ENCODE measurements at regions not wholly inside any gene's neighbourhood (a gene's known extent, or its start where the extent isn't known, plus 50 kb on each side); places are given as distances from the start of the nearest gene placed in this dataset.

GRCh38 chr4:147049946-147050345 is 104.3 kb upstream of the TTC29 start:
- H3K27me3 ChIP-seq (ENCODE audit: control insufficient read depth, extremely low read depth, insufficient read depth, low read length) = no peaks in the 10 kb centered on the region
- no peak overlapping the region for H3K27ac ChIP-seq (ENCODE audit: control insufficient read depth, insufficient read depth, low read length)
- H3K9ac ChIP-seq (ENCODE audit: control insufficient read depth, extremely low read depth, insufficient read depth, low read length) = no peak overlapping the region
- H3K9me1 ChIP-seq (ENCODE audit: control insufficient read depth, extremely low read depth, insufficient read depth, low read length) = no peaks in the 10 kb centered on the region
- no peak overlapping the region for H3K4me2 ChIP-seq (ENCODE audit: control insufficient read depth, extremely low read depth, insufficient read depth, low read depth, low read length)
- no peaks in the 10 kb centered on the region for H3K4me1 ChIP-seq (ENCODE audit: control insufficient read depth, extremely low read depth, insufficient read depth, low read length)
- H3K4me3 ChIP-seq (ENCODE audit: control insufficient read depth in 2 of 3, extremely low read depth in 1 of 3, insufficient read depth in 2 of 3, low read depth in 1 of 3, low read length in 3 of 3) = no peak overlapping the region
- DNase-seq (ENCODE audit: low read depth, low spot score) (no peak), FAIRE-seq (no peak)
- no peaks in the 10 kb centered on the region for H4K20me1 ChIP-seq (ENCODE audit: control insufficient read depth, extremely low read depth, insufficient read depth, low read length)
- no peaks in the 10 kb centered on the region for H3K79me2 ChIP-seq (ENCODE audit: control insufficient read depth, insufficient read depth, low read length)
- dilution Hi-C loops (cut with MboI; ENCODE audit: extremely low pct_ligation_motif_present, low sequenced_read_pairs) = no loop called here
- H3K36me3 ChIP-seq (ENCODE audit: control insufficient read depth in 2 of 2, extremely low read depth in 1 of 2, insufficient read depth in 2 of 2, low read length in 2 of 2) = no peaks in the 10 kb centered on the region
- H3K9me3 ChIP-seq (ENCODE audit: control insufficient read depth, low read depth, low read length) = no peaks in the 10 kb centered on the region
- TF ChIP-seq CTCF (optimal IDR thresholded peaks at IDR 0.05 in 1 of 3, IDR thresholded peaks at IDR 0.05 in 1 of 3, conservative IDR thresholded peaks at IDR 0.05 in 1 of 3; ENCODE audit: extremely low read depth in 1 of 3, insufficient read depth in 2 of 3, low read length in 3 of 3) = no peak
- TF ChIP-seq EZH2 (IDR thresholded peaks at IDR 0.05; ENCODE audit: low read length) = no peak
- H2AFZ ChIP-seq (ENCODE audit: control insufficient read depth, low read length) = no peak overlapping the region

- no peaks in the 10 kb centered on the region for H3K9me3 ChIP-seq (ENCODE audit: control insufficient read depth, low read depth, low read length)
- no peak overlapping the region for H3K9ac ChIP-seq (ENCODE audit: control insufficient read depth, extremely low read depth, insufficient read depth, low read length)
- no peaks in the 10 kb centered on the region for H3K4me1 ChIP-seq (ENCODE audit: control insufficient read depth, extremely low read depth, insufficient read depth, low read length)
- no peaks in the 10 kb centered on the region for H3K9me1 ChIP-seq (ENCODE audit: control insufficient read depth, extremely low read depth, insufficient read depth, low read length)
- H3K4me3 ChIP-seq (ENCODE audit: control insufficient read depth in 2 of 3, extremely low read depth in 1 of 3, insufficient read depth in 2 of 3, low read depth in 1 of 3, low read length in 3 of 3) = no peak overlapping the region
- H3K27ac ChIP-seq (ENCODE audit: control insufficient read depth, insufficient read depth, low read length) = no peak overlapping the region
- H3K36me3 ChIP-seq (ENCODE audit: control insufficient read depth in 2 of 2, extremely low read depth in 1 of 2, insufficient read depth in 2 of 2, low read length in 2 of 2) = no peaks in the 10 kb centered on the region
- H3K79me2 ChIP-seq (ENCODE audit: control insufficient read depth, insufficient read depth, low read length) = no peaks in the 10 kb centered on the region
- no peaks in the 10 kb centered on the region for H3K27me3 ChIP-seq (ENCODE audit: control insufficient read depth, extremely low read depth, insufficient read depth, low read length)
- FAIRE-seq (no peak), DNase-seq (ENCODE audit: low read depth, low spot score) (no peak)
- H3K4me2 ChIP-seq (ENCODE audit: control insufficient read depth, extremely low read depth, insufficient read depth, low read depth, low read length) = no peak overlapping the region
- H4K20me1 ChIP-seq (ENCODE audit: control insufficient read depth, extremely low read depth, insufficient read depth, low read length) = no peaks in the 10 kb centered on the region
- TF ChIP-seq CTCF (optimal IDR thresholded peaks at IDR 0.05 in 1 of 3, IDR thresholded peaks at IDR 0.05 in 1 of 3, conservative IDR thresholded peaks at IDR 0.05 in 1 of 3; ENCODE audit: extremely low read depth in 1 of 3, insufficient read depth in 2 of 3, low read length in 3 of 3) (no peak), EZH2 (IDR thresholded peaks at IDR 0.05; ENCODE audit: low read length) (no peak)
- dilution Hi-C loops (cut with MboI; ENCODE audit: extremely low pct_ligation_motif_present, low sequenced_read_pairs) = no loop called here
- H2AFZ ChIP-seq (ENCODE audit: control insufficient read depth, low read length) = no peak overlapping the region
Measured at GRCh38 chr4:147050356-147050765, 104.7 kb upstream of the TTC29 start.
